Hepatocyte (in vitro differentiated cells): ENCODE measurements at regions not wholly inside any gene's neighbourhood (a gene's known extent, or its start where the extent isn't known, plus 50 kb on each side); places are given as distances from the start of the nearest gene placed in this dataset.

ENCODE experiments used
- DNase-seq: peaks from one replicate; pipeline ENCODE4 v3.0.0-alpha.2; 2016; ENCODE audit warnings: low spot score
- H2AFZ ChIP-seq: fragments of 200-600 bp; sonication (generic); 2 replicates; pipeline ENCODE4 v1.6.0; 2016; ENCODE audit warnings: antibody characterized with exemption, mild to moderate bottlenecking
- H3K27ac ChIP-seq: fragments of 200-600 bp; sonication (generic); 2 replicates; pipeline ENCODE4 v1.5.1; 2016; ENCODE audit warnings: mild to moderate bottlenecking
- H3K27me3 ChIP-seq: fragments of 200-600 bp; sonication (generic); 2 replicates; pipeline ENCODE4 v1.6.1; 2016
- H3K36me3 ChIP-seq: fragments of 200-600 bp; sonication (generic); replicated peaks from 2 replicates; pipeline ENCODE4 v1.5.1; 2016; ENCODE audit warnings: low read depth; ENCODE audit not compliant: insufficient read depth
- H3K4me1 ChIP-seq: fragments of 200-600 bp; sonication (generic); 2 replicates; pipeline ENCODE4 v1.5.1; 2016; ENCODE audit warnings: mild to moderate bottlenecking, moderate library complexity; ENCODE audit not compliant: insufficient read depth
- H3K4me2 ChIP-seq: fragments of 200-600 bp; sonication (generic); 2 replicates; pipeline ENCODE4 v1.6.0; 2016
- H3K4me3 ChIP-seq: fragments of 200-600 bp; sonication (generic); 2 replicates; pipeline ENCODE4 v1.5.1; 2016; ENCODE audit warnings: mild to moderate bottlenecking
- H3K79me2 ChIP-seq: fragments of 200-600 bp; sonication (generic); 2 replicates; pipeline ENCODE4 v1.6.0; 2017; ENCODE audit warnings: mild to moderate bottlenecking
- H3K9me2 ChIP-seq: fragments of 200-600 bp; sonication (generic); replicated peaks from 2 replicates; pipeline ENCODE4 v1.6.0; 2017; ENCODE audit warnings: mild to moderate bottlenecking; ENCODE audit not compliant: insufficient read depth
- H3K9me3 ChIP-seq: fragments of 200-600 bp; sonication (generic); 2 replicates; pipeline ENCODE4 v1.5.1; 2016; ENCODE audit warnings: low read depth, mild to moderate bottlenecking
- H4K20me1 ChIP-seq: fragments of 200-600 bp; sonication (generic); 2 replicates; pipeline ENCODE4 v1.6.0; 2016; ENCODE audit warnings: mild to moderate bottlenecking; ENCODE audit not compliant: insufficient read depth, poor library complexity, severe bottlenecking
- EZH2 ChIP-seq: fragments of 200-600 bp; sonication (generic); IDR thresholded peaks from 2 replicates; pipeline ENCODE4 v1.6.1; 2016; ENCODE audit warnings: antibody characterized with exemption, mild to moderate bottlenecking, borderline replicate concordance
- EZH2phosphoT487 ChIP-seq: fragments of 200-600 bp; sonication (generic); IDR thresholded peaks from one replicate; pipeline ENCODE4 v1.6.1; 2018; ENCODE audit warnings: antibody characterized with exemption, mild to moderate bottlenecking, low read depth, moderate library complexity; ENCODE audit not compliant: unreplicated experiment, severe bottlenecking
- WGBS: methylation state at CpG from one replicate; pipeline ENCODE4 v1.1.6; 2016; ENCODE audit warnings: low lambda C conversion rate; ENCODE audit errors: missing lambda C conversion rate; 5-methylcytosine and 5-hydroxymethylcytosine counted together
- TF ChIP-seq, protein P1 (sequence below): fragments of 200-600 bp; sonication (generic); IDR thresholded peaks from 2 replicates; pipeline ENCODE4 v1.5.1; 2016; ENCODE audit warnings: antibody characterized with exemption, mild to moderate bottlenecking; ENCODE audit not compliant: poor library complexity

GRCh38 chr2:15729709-15730544 is 138.3 kb downstream of the DDX1 start:
- H3K27ac ChIP-seq: peak overlapping the region; percentile 11
- TF ChIP-seq, protein P1, sequence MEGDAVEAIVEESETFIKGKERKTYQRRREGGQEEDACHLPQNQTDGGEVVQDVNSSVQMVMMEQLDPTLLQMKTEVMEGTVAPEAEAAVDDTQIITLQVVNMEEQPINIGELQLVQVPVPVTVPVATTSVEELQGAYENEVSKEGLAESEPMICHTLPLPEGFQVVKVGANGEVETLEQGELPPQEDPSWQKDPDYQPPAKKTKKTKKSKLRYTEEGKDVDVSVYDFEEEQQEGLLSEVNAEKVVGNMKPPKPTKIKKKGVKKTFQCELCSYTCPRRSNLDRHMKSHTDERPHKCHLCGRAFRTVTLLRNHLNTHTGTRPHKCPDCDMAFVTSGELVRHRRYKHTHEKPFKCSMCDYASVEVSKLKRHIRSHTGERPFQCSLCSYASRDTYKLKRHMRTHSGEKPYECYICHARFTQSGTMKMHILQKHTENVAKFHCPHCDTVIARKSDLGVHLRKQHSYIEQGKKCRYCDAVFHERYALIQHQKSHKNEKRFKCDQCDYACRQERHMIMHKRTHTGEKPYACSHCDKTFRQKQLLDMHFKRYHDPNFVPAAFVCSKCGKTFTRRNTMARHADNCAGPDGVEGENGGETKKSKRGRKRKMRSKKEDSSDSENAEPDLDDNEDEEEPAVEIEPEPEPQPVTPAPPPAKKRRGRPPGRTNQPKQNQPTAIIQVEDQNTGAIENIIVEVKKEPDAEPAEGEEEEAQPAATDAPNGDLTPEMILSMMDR: no peak
- TF ChIP-seq EZH2phosphoT487: no peak
- no peak for TF ChIP-seq EZH2
- H3K27me3 ChIP-seq: no peaks in the 10 kb centered on the region
- DNase-seq: no peak
- H4K20me1 ChIP-seq: no peaks in the 10 kb centered on the region
- no peaks in the 10 kb centered on the region for H3K9me3 ChIP-seq
- 81% methylated on average over 10 of the region's 10 CpGs for WGBS
- H3K79me2 ChIP-seq: no peaks in the 10 kb centered on the region
- H3K4me3 ChIP-seq: no peak overlapping the region
- H2AFZ ChIP-seq: no peak overlapping the region
- no peaks in the 10 kb centered on the region for H3K9me2 ChIP-seq
- no peak overlapping the region for H3K4me2 ChIP-seq
- H3K4me1 ChIP-seq: peaks cover 40% of the 10 kb centered on the region
- no peaks in the 10 kb centered on the region for H3K36me3 ChIP-seq

- H4K20me1 ChIP-seq: no peaks in the 10 kb centered on the region
- no peaks in the 10 kb centered on the region for H3K27me3 ChIP-seq
- no peak overlapping the region for H2AFZ ChIP-seq
- no peaks in the 10 kb centered on the region for H3K79me2 ChIP-seq
- peak; percentile 91 for DNase-seq
- no peak overlapping the region for H3K27ac ChIP-seq
- WGBS: 35% methylated on average over 7 of the region's 7 CpGs
- no peak for TF ChIP-seq EZH2phosphoT487
- TF ChIP-seq EZH2: no peak
- no peak overlapping the region for H3K4me3 ChIP-seq
- H3K4me2 ChIP-seq: no peak overlapping the region
- H3K36me3 ChIP-seq: no peaks in the 10 kb centered on the region
- no peaks in the 10 kb centered on the region for H3K9me3 ChIP-seq
- peaks cover 47% of the 10 kb centered on the region for H3K4me1 ChIP-seq
- no peaks in the 10 kb centered on the region for H3K9me2 ChIP-seq
Measured at GRCh38 chr2:15730545-15731212, 139.0 kb downstream of the DDX1 start.

- no peaks in the 10 kb centered on the region for H3K9me3 ChIP-seq
- H4K20me1 ChIP-seq: no peaks in the 10 kb centered on the region
- no peak overlapping the region for H3K4me3 ChIP-seq
- no peaks in the 10 kb centered on the region for H3K9me2 ChIP-seq
- H3K36me3 ChIP-seq: no peaks in the 10 kb centered on the region
- no peak overlapping the region for H3K27ac ChIP-seq
- peaks cover 49% of the 10 kb centered on the region for H3K4me1 ChIP-seq
- TF ChIP-seq, protein P1: no peak
- no peak for TF ChIP-seq EZH2
- no peak for TF ChIP-seq EZH2phosphoT487
- H3K4me2 ChIP-seq: no peak overlapping the region
- no peaks in the 10 kb centered on the region for H3K27me3 ChIP-seq
- no peak for DNase-seq
- no peaks in the 10 kb centered on the region for H3K79me2 ChIP-seq
- no peak overlapping the region for H2AFZ ChIP-seq
- 95% methylated on average over 7 of the region's 7 CpGs for WGBS
Measured at GRCh38 chr2:15731213-15731888, 139.7 kb downstream of the DDX1 start.
